HFF-Myc (cell line): ENCODE measurements at regions not wholly inside any gene's neighbourhood (a gene's known extent, or its start where the extent isn't known, plus 50 kb on each side); places are given as distances from the start of the nearest gene placed in this dataset.

Source experiments
- DNase-seq: peaks from one replicate; pipeline ENCODE4 v3.0.0-alpha.2; 2011; ENCODE audit warnings: low read depth; ENCODE audit errors: extremely low read depth
- H3K4me3 ChIP-seq: replicated peaks from 2 replicates; pipeline ENCODE4 v1.5.1; 2011; ENCODE audit warnings: low read depth, mild to moderate bottlenecking, control low read depth, low read length
- TF ChIP-seq, protein P1 (sequence below): IDR thresholded peaks from 2 replicates; pipeline ENCODE4 v1.5.1; 2012; ENCODE audit warnings: mild to moderate bottlenecking, low read depth, low read length, control low read depth; ENCODE audit errors: missing control alignments

DNA sequence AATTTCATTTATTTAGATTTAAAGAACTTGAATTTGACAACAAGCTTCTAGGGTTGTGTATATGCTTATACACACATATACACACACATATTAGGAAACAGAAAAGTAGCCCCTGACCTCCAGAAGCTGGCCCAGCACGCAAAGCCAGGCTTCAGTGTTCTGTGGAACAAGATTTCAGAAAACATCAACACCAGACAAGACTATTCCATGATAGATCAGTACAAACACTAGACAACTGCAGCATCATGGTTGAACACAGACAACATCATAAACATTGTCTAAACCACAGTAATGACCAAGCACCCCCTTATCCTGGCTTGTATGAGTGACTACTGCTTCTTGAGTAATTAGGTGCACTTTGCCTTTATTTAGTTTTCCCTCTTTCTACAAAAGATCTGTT lies 457.6 kb downstream of the TMEM182 start:
- DNase-seq = no peak
- TF ChIP-seq, protein P1, sequence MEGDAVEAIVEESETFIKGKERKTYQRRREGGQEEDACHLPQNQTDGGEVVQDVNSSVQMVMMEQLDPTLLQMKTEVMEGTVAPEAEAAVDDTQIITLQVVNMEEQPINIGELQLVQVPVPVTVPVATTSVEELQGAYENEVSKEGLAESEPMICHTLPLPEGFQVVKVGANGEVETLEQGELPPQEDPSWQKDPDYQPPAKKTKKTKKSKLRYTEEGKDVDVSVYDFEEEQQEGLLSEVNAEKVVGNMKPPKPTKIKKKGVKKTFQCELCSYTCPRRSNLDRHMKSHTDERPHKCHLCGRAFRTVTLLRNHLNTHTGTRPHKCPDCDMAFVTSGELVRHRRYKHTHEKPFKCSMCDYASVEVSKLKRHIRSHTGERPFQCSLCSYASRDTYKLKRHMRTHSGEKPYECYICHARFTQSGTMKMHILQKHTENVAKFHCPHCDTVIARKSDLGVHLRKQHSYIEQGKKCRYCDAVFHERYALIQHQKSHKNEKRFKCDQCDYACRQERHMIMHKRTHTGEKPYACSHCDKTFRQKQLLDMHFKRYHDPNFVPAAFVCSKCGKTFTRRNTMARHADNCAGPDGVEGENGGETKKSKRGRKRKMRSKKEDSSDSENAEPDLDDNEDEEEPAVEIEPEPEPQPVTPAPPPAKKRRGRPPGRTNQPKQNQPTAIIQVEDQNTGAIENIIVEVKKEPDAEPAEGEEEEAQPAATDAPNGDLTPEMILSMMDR = no peak
- H3K4me3 ChIP-seq = no peak overlapping the region

DNA sequence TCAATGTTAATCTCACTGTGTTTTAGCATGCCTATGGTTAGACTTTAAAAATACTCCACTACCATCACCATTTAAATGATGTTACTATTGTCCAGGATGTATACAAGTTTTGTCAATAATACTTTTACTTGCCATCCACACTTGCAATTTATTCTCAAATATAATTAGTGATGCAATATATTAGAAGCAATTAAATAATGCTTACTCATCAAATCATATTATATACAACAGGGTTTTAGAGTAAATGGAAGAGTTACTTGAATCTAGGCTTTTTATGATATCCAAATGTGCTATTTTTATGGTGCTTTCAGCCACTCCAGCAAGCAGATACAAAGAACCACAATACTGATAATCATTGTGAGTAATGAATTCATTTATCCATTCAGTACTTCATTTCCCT lies 461.1 kb downstream of the TMEM182 start:
- DNase-seq = no peak
- H3K4me3 ChIP-seq = no peak overlapping the region
- TF ChIP-seq, protein P1 = no peak

DNA sequence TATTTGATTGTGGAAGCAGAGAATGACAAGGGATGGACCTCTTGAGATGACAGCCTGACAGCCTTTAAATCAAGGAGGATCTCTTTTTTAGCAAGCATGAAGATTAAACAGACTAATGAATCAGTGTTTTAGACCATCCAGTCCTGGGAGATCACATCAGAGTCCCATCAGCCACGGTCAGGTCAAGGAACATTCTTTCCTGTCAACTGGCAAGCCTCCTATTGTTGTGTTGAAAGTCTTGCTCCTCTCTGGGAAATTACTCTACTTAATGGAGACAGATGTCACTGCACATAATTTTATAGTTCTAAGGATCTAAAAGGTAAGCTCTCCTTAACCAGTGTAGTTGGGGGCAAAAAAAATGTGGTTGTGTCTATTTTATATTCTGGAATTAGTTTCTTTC lies 469.0 kb downstream of the TMEM182 start:
- H3K4me3 ChIP-seq = no peak overlapping the region
- DNase-seq = no peak
- TF ChIP-seq, protein P1 = no peak

DNA sequence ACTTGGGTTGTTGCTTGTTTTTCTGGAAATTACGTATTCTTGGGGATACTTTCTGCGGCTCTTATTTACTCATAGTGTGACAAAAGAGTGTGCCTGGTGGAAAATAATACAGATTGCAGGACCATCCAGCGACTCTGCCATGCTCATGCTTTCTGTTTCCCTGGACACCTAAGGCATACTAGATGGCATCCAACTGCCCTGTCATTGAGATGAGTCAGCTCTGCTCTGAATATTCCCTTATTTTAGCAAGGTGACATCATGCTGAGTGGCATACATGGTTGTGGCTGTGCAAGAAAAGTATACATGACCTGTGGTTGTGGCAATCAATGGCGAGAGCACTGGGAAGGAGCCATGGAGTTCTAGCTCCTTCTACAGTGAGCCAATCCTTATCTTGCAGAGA lies 471.0 kb downstream of the TMEM182 start:
- TF ChIP-seq, protein P1 = no peak
- no peak overlapping the region for H3K4me3 ChIP-seq
- no peak for DNase-seq

DNA sequence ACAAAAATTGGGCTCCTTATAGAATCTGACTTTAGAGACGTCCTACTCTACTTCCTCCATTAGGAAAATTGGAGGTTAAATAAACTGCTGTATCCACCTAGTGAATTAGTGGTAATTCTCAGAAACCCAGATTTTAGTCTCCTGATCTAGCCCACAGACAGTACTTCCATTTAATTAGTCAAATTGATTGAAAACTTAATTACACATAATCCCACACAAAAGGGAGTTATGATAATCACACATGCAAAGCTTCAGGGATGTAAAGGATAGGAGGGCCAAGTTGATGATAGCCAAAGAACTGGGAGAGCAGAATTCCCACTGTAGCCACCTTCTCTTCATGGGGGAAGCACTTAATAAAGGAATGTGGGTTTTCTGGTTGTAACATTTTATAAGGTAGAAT lies 471.9 kb downstream of the TMEM182 start:
- no peak for DNase-seq
- TF ChIP-seq, protein P1 = no peak
- H3K4me3 ChIP-seq = no peak overlapping the region

DNA sequence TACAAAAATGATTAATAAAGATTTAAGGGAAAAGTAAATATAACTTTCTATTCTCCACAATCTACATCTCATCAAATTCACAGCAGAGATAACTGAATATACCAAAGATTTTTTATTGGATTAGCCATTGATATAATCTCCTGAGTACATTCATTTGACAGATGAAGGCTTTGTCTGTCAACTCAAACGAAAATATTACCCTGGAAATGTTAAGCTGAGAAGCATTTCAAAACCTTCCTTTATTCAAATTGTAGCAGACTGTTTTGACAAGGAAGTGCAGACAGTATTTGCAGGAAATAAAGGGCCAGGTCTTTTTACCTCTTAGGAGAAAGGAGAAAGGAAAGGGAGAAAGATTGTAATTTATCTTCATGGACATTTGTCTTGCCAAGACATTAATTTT lies 473.5 kb downstream of the TMEM182 start:
- no peak for DNase-seq
- no peak overlapping the region for H3K4me3 ChIP-seq
- TF ChIP-seq, protein P1 = no peak

DNA sequence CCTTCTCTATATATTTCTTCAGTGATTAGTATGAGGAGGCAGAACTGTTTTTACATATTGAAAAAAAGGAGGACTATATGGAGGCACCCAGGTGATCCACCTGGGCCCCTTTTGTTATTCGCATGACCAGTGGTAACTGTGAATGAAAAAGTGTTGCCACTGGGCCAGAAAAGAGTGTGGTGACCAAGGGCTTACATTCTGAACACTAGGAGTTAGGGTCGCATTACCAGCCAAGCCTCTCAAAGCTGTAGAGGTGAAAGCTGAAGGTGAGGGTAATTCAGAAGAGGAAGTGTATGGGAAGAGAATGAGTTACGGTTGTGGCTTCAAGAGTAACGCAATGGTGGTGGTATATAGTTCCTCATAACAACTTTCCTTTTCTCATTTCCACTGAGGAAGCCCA lies 487.6 kb downstream of the TMEM182 start:
- no peak for DNase-seq
- no peak overlapping the region for H3K4me3 ChIP-seq
- TF ChIP-seq, protein P1 = no peak
